ENCODE measurements at regions not wholly inside any gene's neighbourhood (a gene's known extent, or its start where the extent isn't known, plus 50 kb on each side); places are given as distances from the start of the nearest gene placed in this dataset.
"Not testable (repeated sequence)": the region's sequence is repeated elsewhere in the genome, so short reads cannot be mapped to it uniquely, and the experiment has no call there.

- DNase-seq = no peak
Measured at GRCh38 chr1:174105086-174105485, 54.2 kb upstream of the RABGAP1L start.

- no peak for DNase-seq
Measured at GRCh38 chr1:174103766-174104165, 55.6 kb upstream of the RABGAP1L start.

DNA sequence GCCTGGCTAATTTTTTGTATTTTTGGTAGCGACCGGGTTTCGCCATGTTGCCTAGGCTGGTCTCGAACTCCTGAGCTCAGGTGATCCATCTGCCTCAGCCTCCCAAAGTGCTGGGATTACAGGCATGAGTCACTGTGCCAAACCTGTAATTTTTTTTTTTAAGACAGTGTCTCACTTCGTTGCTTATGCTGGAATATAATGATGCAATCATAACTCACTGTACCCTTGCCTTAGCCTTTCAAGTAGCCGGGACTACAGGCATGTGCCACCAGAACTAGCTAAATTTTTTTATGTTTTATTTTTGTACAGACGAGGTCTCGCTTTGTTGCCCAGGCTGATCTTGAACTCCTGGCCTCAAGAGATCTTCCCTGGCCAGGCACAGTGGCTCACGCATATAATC is 57.3 kb upstream of the RABGAP1L start:
- not testable (repeated sequence) for DNase-seq

GRCh38 chr1:174097426-174097825 is 61.9 kb upstream of the RABGAP1L start:
- DNase-seq = no peak

GRCh38 chr1:174093789-174094188 is 65.5 kb upstream of the RABGAP1L start:
- not testable (repeated sequence) for DNase-seq

- DNase-seq = no peak
Measured at GRCh38 chr1:174090471-174090870, 68.3 kb upstream of the RC3H1 start.

DNA sequence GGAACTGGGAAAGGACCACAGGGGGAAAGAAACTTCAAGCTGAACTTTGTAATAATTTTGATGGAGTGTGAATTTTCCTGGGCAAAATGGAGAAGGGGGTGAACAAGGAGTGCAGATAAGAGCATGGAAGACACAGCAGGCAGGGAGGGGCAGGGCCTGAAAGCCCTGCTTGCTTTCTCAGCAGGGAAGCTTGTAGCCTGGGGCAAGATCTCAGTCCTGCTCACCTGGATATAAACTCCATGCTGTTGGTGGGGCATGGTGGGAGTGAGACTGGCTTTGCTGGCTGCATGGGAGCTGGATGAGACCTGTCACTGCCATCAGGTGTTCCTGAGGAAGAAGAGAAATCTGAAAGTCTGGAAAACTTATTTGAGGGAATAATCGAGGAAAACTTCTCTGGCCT is 58.7 kb upstream of the RC3H1 start:
- DNase-seq = no peak

DNA sequence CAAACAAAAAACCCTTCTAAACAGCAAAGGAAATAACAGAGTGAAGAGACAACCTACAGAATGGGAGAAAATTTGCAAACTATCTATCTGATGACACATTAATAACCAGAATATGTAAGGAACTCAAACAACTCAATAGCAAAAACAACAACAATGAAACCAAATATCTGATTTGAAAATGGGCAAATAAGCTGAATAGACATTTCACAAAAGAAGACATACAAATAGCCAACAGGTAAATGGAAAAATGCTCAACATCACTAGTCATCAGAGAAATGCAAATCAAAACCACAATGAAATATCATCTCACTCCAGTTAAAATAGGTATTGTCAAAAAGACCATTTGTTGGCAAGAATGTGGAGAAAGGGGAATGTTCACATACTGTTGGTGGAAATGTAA is 57.6 kb upstream of the RC3H1 start:
- no peak for DNase-seq

GRCh38 chr1:174078916-174079315 is 56.8 kb upstream of the RC3H1 start:
- not testable (repeated sequence) for DNase-seq

DNA sequence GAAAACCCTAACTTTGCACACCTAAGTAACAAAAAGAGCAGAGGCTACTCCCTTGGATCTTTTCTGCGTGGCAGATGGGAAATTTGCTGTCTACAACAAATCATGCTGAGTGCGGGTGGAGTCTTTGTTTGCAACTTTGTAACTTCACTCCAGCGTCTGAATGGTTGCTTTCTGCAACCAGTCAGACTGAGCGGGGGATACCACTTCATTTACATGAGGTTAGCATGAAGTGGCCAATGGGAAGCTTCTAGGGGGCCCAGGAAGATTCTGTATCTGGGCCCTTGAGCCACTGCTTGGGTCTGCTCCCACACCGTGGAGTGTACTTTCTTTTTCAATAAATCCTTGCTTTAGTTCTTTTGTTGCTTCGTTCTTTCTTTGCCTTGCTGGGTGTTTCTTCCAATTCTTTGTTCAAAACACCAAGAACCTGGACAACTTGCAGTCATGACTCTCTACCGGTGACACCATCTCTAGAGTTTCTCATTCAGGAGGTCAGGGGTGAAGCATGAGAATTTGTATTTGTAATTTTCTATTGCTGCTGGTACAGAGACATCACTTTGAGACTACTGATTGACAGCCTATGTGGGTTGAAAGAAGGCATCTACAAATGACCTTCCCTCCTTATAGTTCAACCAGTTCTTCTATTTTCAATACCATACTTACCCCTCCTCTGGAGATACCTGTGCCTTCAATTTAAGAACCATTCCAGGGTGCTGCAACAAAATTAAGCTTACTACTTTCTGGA is 55.8 kb upstream of the RC3H1 start:
- DNase-seq = no peak

DNA sequence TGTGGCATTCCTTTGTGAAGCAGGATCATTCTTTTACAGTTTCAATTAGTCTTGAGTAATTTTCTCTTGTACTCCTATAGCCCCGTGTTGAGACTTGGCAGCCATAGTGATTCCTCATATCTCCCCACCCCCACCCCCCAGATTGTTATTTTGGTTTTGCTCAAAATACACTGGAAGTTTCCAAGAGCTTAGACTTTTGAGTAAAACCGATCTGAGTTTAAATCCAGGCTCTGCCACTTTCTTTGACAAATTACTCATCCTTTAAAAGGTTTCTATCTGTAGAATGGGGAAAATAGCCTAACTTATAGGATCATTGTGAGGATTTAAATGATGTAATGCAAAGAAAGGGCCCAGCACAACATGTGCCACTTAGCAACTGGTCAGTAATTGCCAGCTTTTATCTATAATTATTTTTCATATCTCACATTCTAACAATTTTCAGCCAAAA is 53.1 kb upstream of the RC3H1 start:
- DNase-seq = no peak

DNA sequence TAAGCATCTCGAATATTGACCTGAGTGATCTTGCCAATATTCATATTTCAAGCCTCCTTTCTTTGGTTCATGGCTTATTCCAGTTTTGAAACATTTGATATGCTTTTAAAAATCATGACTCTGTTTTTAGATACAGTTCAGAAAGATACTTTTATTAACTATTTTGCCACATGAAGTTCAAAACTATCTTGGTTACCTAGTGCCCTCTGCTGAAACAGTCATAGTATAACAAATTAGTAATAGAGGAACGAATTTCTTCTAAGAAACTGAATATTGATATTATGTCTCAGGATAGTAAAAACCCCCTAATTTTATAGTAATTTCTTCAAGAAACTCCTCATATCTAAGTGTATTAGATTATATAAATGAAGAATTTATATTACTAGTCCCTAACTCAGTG is 52.6 kb upstream of the RC3H1 start:
- DNase-seq = peak; percentile 25

DNA sequence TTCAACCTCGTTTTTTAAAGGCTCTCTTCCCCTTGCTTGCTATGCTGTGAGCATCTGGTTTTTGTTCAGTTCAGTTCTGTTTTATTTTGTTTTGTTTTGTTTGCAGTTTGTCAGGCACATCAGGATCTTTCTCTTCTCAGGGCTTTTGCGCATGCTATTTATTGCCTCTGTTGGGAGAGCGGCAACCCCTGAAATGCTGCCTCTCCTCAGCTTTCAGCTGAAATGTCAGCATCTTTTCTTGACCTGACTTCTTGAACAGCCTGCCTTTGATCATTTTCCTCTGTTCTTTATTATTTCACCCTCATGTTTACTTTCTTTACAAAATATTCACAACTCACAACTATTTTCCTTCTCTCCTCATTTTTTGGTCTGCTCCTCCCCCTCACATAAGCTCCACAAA is 50.4 kb upstream of the RC3H1 start:
- no peak for DNase-seq
